ENCODE measurements at regions not wholly inside any gene's neighbourhood (a gene's known extent, or its start where the extent isn't known, plus 50 kb on each side); places are given as distances from the start of the nearest gene placed in this dataset.

GRCh38 chr1:219277304-219278105, 103.8 kb downstream of the LYPLAL1 start:
- DNase-seq (ENCODE audit: low spot score) = peak; percentile 72

- DNase-seq (ENCODE audit: low spot score) = no peak
These were observed 102.5 kb downstream of the LYPLAL1 start for GRCh38 chr1:219276049-219276738.

- DNase-seq (ENCODE audit: low spot score) = no peak
These were observed 99.5 kb downstream of the LYPLAL1 start for GRCh38 chr1:219273088-219273686.

GRCh38 chr1:219271818-219272535, 98.3 kb downstream of the LYPLAL1 start:
- peak; percentile 68 for DNase-seq (ENCODE audit: low spot score)

GRCh38 chr1:219269171-219269570, 95.5 kb downstream of the LYPLAL1 start:
- DNase-seq (ENCODE audit: low spot score) = no peak

- DNase-seq (ENCODE audit: low spot score) = no peak
These were observed 92.8 kb downstream of the LYPLAL1 start for GRCh38 chr1:219266524-219266923.

- peak; percentile 14 for DNase-seq (ENCODE audit: low spot score)
These were observed 91.4 kb downstream of the LYPLAL1 start for GRCh38 chr1:219265026-219265515.

GRCh38 chr1:219264561-219264960, 90.9 kb downstream of the LYPLAL1 start:
- peak; percentile 31 for DNase-seq (ENCODE audit: low spot score)
